HCT116 (cell line): ENCODE measurements at regions not wholly inside any gene's neighbourhood (a gene's known extent, or its start where the extent isn't known, plus 50 kb on each side); places are given as distances from the start of the nearest gene placed in this dataset.

Source experiments
- ATAC-seq: fragments of 200-7000 bp; cut with Tn5 transposase; 2 replicates; pipeline ENCODE4 v1.9.1; 2020; ENCODE audit warnings: mild to moderate bottlenecking, moderate library complexity
- BruUV-seq: library from RNA; stranded (reverse); fragments of 400-500 nt; replicated peaks from 2 replicates; lab custom pipeline; 2021; lab: Mats Ljungman, UMichigan
- CTCF ChIA-PET: fragments of 300-600 bp; sonication (Branson Sonifier 250); formaldehyde crosslinking; loops from one replicate; lab custom pipeline; 2021; ENCODE audit warnings: antibody characterized with exemption; lab: Charles Lee
- POLR2A ChIA-PET: fragments of 300-600, 350-600 bp; sonication (Branson Sonifier 250); formaldehyde crosslinking; loops from one replicate; lab custom pipeline; 2021; ENCODE audit warnings: antibody characterized with exemption; lab: Charles Lee
- RAD21 ChIA-PET, 2 experiments: fragments of 300-600 bp; sonication (Branson Sonifier 250); formaldehyde crosslinking; loops; one replicate each; lab custom pipeline; 2023; ENCODE audit warnings: low total read pairs in 2 of 2; ENCODE audit not compliant: uncharacterized antibody in 2 of 2, unreplicated experiment in 2 of 2, low non-redundant PET in 1 of 2; lab: Charles Lee
- DNase-seq: peaks from one replicate; pipeline ENCODE4 v3.0.0-alpha.2; 2010; ENCODE audit warnings: low read depth, low spot score
- H2AFZ ChIP-seq: fragments of 200-600 bp; shearing (Covaris generic), sonication (generic); 2 replicates; pipeline ENCODE4 v1.6.1; 2017; ENCODE audit warnings: low read depth, mixed run types, mixed read lengths, antibody characterized with exemption, low read length; ENCODE audit not compliant: poor library complexity, severe bottlenecking
- H3K27ac ChIP-seq: 2 replicates; pipeline ENCODE4 v1.5.1; 2012; ENCODE audit warnings: low read depth, low read length
- H3K27me3 ChIP-seq: fragments of 200-600 bp; sonication (generic); 2 replicates; pipeline ENCODE4 v1.6.1; 2016; ENCODE audit warnings: mixed run types, low read length, mixed read lengths; ENCODE audit not compliant: insufficient read depth
- H3K36me3 ChIP-seq, 2 experiments: fragments of 200-500 bp in 1 of 2; fragments of 200-600 bp in 1 of 2; sonication (Bioruptor generic) in 1 of 2; sonication (generic) in 1 of 2; 2 replicates each; pipeline versions ENCODE4 v1.5.1 to v1.6.1; 2014 to 2016; ENCODE audit warnings: low read length in 2 of 2, inconsistent platforms in 1 of 2, mixed read lengths in 1 of 2, mixed run types in 1 of 2; ENCODE audit not compliant: insufficient read depth in 2 of 2, control insufficient read depth in 1 of 2
- H3K4me1 ChIP-seq, 2 experiments: fragments of 200-600 bp in 1 of 2; sonication (generic) in 1 of 2; 2 replicates each; pipeline versions ENCODE4 v1.5.1 to v1.6.1; 2012 to 2017; ENCODE audit warnings: low read length in 2 of 2, inconsistent platforms in 1 of 2, mild to moderate bottlenecking in 1 of 2, mixed read lengths in 1 of 2, mixed run types in 1 of 2, moderate library complexity in 1 of 2; ENCODE audit not compliant: insufficient read depth in 2 of 2, control insufficient read depth in 1 of 2
- H3K4me2 ChIP-seq: fragments of 200-600 bp; sonication (generic); 2 replicates; pipeline ENCODE4 v1.6.1; 2017; ENCODE audit warnings: mixed run types, low read length, mixed read lengths
- H3K4me3 ChIP-seq, 2 experiments: fragments of 200-600 bp in 1 of 2; sonication (generic) in 1 of 2; replicated peaks in 1 of 2; 2 replicates each; pipeline ENCODE4 v1.5.1; 2011 to 2016; ENCODE audit warnings: low read length in 2 of 2, control low read depth in 1 of 2, low read depth in 1 of 2, mild to moderate bottlenecking in 1 of 2, mixed read lengths in 1 of 2, mixed run types in 1 of 2
- H3K79me2 ChIP-seq: fragments of 200-600 bp; sonication (generic); 2 replicates; pipeline ENCODE4 v1.6.1; 2017; ENCODE audit warnings: mild to moderate bottlenecking, mixed run types, low read length, moderate library complexity, mixed read lengths; ENCODE audit not compliant: insufficient read depth
- H3K9ac ChIP-seq: fragments of 200-600 bp; sonication (generic); 2 replicates; pipeline ENCODE4 v1.6.1; 2016; ENCODE audit warnings: low read length, mixed read lengths
- H3K9me2 ChIP-seq: fragments of 200-600 bp; sonication (generic), shearing (Covaris generic); 2 replicates; pipeline ENCODE4 v1.6.1; 2017; ENCODE audit warnings: mixed run types, mild to moderate bottlenecking, moderate library complexity; ENCODE audit not compliant: insufficient read depth
- H3K9me3 ChIP-seq, 2 experiments: fragments of 200-500 bp in 1 of 2; fragments of 200-600 bp in 1 of 2; sonication (Bioruptor generic) in 1 of 2; sonication (generic) in 1 of 2; 2 replicates each; pipeline ENCODE4 v1.6.1; 2014 to 2017; ENCODE audit warnings: low read length in 2 of 2, mixed read lengths in 2 of 2, inconsistent platforms in 1 of 2, low read depth in 1 of 2, mild to moderate bottlenecking in 1 of 2, mixed run types in 1 of 2, moderate library complexity in 1 of 2; ENCODE audit not compliant: control insufficient read depth in 1 of 2, insufficient read depth in 1 of 2
- H4K20me1 ChIP-seq: fragments of 200-600 bp; sonication (generic), shearing (Covaris generic); 2 replicates; pipeline ENCODE4 v1.6.1; 2017; ENCODE audit warnings: mixed run types, mild to moderate bottlenecking, moderate library complexity; ENCODE audit not compliant: insufficient read depth
- CBX3 ChIP-seq: IDR thresholded peaks from 2 replicates; pipeline ENCODE4 v1.6.1; 2012; ENCODE audit warnings: low read depth
- CTCF ChIP-seq, 3 experiments: fragments of 200-600 bp in 1 of 3; sonication (generic) in 1 of 3; IDR thresholded peaks in 2 of 3; conservative IDR thresholded peaks in 1 of 3; 2 replicates each; pipeline ENCODE4 v1.5.1; 2012 to 2017; ENCODE audit warnings: low read depth in 2 of 3, low read length in 2 of 3, antibody characterized with exemption in 1 of 3, borderline replicate concordance in 1 of 3, control low read depth in 1 of 3, mild to moderate bottlenecking in 1 of 3, mixed read lengths in 1 of 3, mixed run types in 1 of 3, moderate library complexity in 1 of 3; ENCODE audit not compliant: insufficient read depth in 1 of 3
- RAD21 ChIP-seq: IDR thresholded peaks from 2 replicates; pipeline ENCODE4 v1.6.1; 2012; ENCODE audit warnings: low read depth, mild to moderate bottlenecking
- REST ChIP-seq: IDR thresholded peaks from 2 replicates; pipeline ENCODE4 v1.6.1; 2012; ENCODE audit warnings: low read depth
- ZNF274 ChIP-seq: fragments of 200-500 bp; sonication (Bioruptor generic); IDR thresholded peaks from 2 replicates; pipeline ENCODE4 v1.6.1; 2014; ENCODE audit warnings: mild to moderate bottlenecking, low read depth, low read length, inconsistent platforms
- intact Hi-C: fragments of 100-400 bp; cut with micrococcal nuclease; formaldehyde crosslinking; loops from 2 replicates; pipeline ENCODE4 v1.10.0; 2022

- Histone ChIP-seq H3K9me3 (peaks cover 0 to 4% of the 10 kb centered on the region in 2 experiments; a peak in 1 of 4 replicates), H3K9ac (no peak overlapping the region), H3K79me2 (no peaks in the 10 kb centered on the region), H3K4me1 (no peaks in the 10 kb centered on the region), H3K9me2 (no peaks in the 10 kb centered on the region), H3K4me2 (no peak overlapping the region), H3K27ac (no peak overlapping the region), H4K20me1 (no peaks in the 10 kb centered on the region), H3K4me3 (no peak overlapping the region), H2AFZ (no peak overlapping the region), H3K27me3 (peaks cover 36% of the 10 kb centered on the region; the same call in 1 of the 2 replicates), H3K36me3 (no peaks in the 10 kb centered on the region)
- no TSS peak for BruUV-seq
- ChIA-PET POLR2A (no interaction called here), RAD21 (no interaction called here), CTCF (no interaction called here)
- DNase-seq (no peak), ATAC-seq (peak; percentile 63)
- intact Hi-C loops: no loop called here
- TF ChIP-seq REST (no peak), ZNF274 (no peak), CTCF (IDR thresholded peaks at IDR 0.05 in 2 of 3, conservative IDR thresholded peaks at IDR 0.05 in 1 of 3; ENCODE audit: borderline replicate concordance in 1 of 3, insufficient read depth in 1 of 3, low read depth in 2 of 3, low read length in 2 of 3) (peak in 1 of 3 experiments; percentile 11; a peak in 1 of 6 replicates), CBX3 (no peak), RAD21 (no peak)
Measured at GRCh38 chr16:86865851-86866662, 287.7 kb downstream of the FOXL1 start.
